ENCODE measurements at regions not wholly inside any gene's neighbourhood (a gene's known extent, or its start where the extent isn't known, plus 50 kb on each side); places are given as distances from the start of the nearest gene placed in this dataset.
A peak's percentile ranks its signal among the peaks of the same experiment; 100 is the strongest.

- Histone ChIP-seq H3K4me1 (no peaks in the 10 kb centered on the region), H3K4me3 (no peak overlapping the region), H4K20me1 (no peaks in the 10 kb centered on the region), H3K9ac (no peak overlapping the region), H3K36me3 (no peaks in the 10 kb centered on the region), H3K4me2 (no peak overlapping the region), H3K27ac (no peak overlapping the region), H3K9me3 (no peaks in the 10 kb centered on the region), H3K27me3 (no peaks in the 10 kb centered on the region)
- TF ChIP-seq Cebpa-rat (IDR thresholded peaks at IDR 0.05) = no peak
These were observed 101.1 kb upstream of the BMPER start for GRCh38 chr7:33804140-33804660.

GRCh38 chr7:33805630-33806233, 99.6 kb upstream of the BMPER start:
- Histone ChIP-seq H3K4me1 (no peaks in the 10 kb centered on the region), H3K9me3 (no peaks in the 10 kb centered on the region), H4K20me1 (no peaks in the 10 kb centered on the region), H3K4me3 (no peak overlapping the region), H3K9ac (no peak overlapping the region), H3K4me2 (no peak overlapping the region), H3K27ac (no peak overlapping the region), H3K27me3 (no peaks in the 10 kb centered on the region), H3K36me3 (no peaks in the 10 kb centered on the region)
- no peak for TF ChIP-seq Cebpa-rat (IDR thresholded peaks at IDR 0.05)

- Histone ChIP-seq H3K27me3 (no peaks in the 10 kb centered on the region), H3K27ac (no peak overlapping the region), H3K4me3 (no peak overlapping the region), H3K4me1 (no peaks in the 10 kb centered on the region), H3K9ac (no peak overlapping the region), H4K20me1 (no peaks in the 10 kb centered on the region), H3K4me2 (no peak overlapping the region), H3K9me3 (no peaks in the 10 kb centered on the region), H3K36me3 (no peaks in the 10 kb centered on the region)
- no peak for TF ChIP-seq Cebpa-rat (IDR thresholded peaks at IDR 0.05)
These were observed 98.8 kb upstream of the BMPER start for GRCh38 chr7:33806298-33807154.

- H4K20me1 ChIP-seq = no peaks in the 10 kb centered on the region
- no peak for TF ChIP-seq Cebpa-rat (IDR thresholded peaks at IDR 0.05)
- H3K9me3 ChIP-seq = no peaks in the 10 kb centered on the region
- no peak overlapping the region for H3K4me3 ChIP-seq
- H3K4me1 ChIP-seq = no peaks in the 10 kb centered on the region
- H3K4me2 ChIP-seq = no peak overlapping the region
- H3K9ac ChIP-seq = no peak overlapping the region
- no peaks in the 10 kb centered on the region for H3K27me3 ChIP-seq
- H3K27ac ChIP-seq = no peak overlapping the region
- no peaks in the 10 kb centered on the region for H3K36me3 ChIP-seq
These were observed 98.2 kb upstream of the BMPER start for GRCh38 chr7:33807155-33807530.

GRCh38 chr7:33807779-33808482, 97.4 kb upstream of the BMPER start:
- no peak overlapping the region for H3K27ac ChIP-seq
- no peaks in the 10 kb centered on the region for H3K4me1 ChIP-seq
- no peaks in the 10 kb centered on the region for H3K36me3 ChIP-seq
- no peak overlapping the region for H3K9ac ChIP-seq
- no peaks in the 10 kb centered on the region for H3K27me3 ChIP-seq
- no peak overlapping the region for H3K4me3 ChIP-seq
- H3K4me2 ChIP-seq = no peak overlapping the region
- TF ChIP-seq Cebpa-rat (IDR thresholded peaks at IDR 0.05) = no peak
- H3K9me3 ChIP-seq = no peaks in the 10 kb centered on the region
- H4K20me1 ChIP-seq = no peaks in the 10 kb centered on the region

- no peaks in the 10 kb centered on the region for H4K20me1 ChIP-seq
- H3K9me3 ChIP-seq = peaks cover 4% of the 10 kb centered on the region; the same call in 1 of the 2 replicates
- H3K4me2 ChIP-seq = no peak overlapping the region
- no peak for TF ChIP-seq Cebpa-rat (IDR thresholded peaks at IDR 0.05)
- no peak overlapping the region for H3K4me3 ChIP-seq
- no peaks in the 10 kb centered on the region for H3K27me3 ChIP-seq
- no peaks in the 10 kb centered on the region for H3K36me3 ChIP-seq
- H3K4me1 ChIP-seq = peaks cover 5% of the 10 kb centered on the region
- no peak overlapping the region for H3K9ac ChIP-seq
- no peak overlapping the region for H3K27ac ChIP-seq
These were observed 96.1 kb upstream of the BMPER start for GRCh38 chr7:33809228-33809627.

GRCh38 chr7:33810356-33810755, 95.0 kb upstream of the BMPER start:
- H3K27me3 ChIP-seq = no peaks in the 10 kb centered on the region
- H4K20me1 ChIP-seq = no peaks in the 10 kb centered on the region
- peaks cover 4% of the 10 kb centered on the region; the same call in 1 of the 2 replicates for H3K9me3 ChIP-seq
- H3K9ac ChIP-seq = no peak overlapping the region
- TF ChIP-seq Cebpa-rat (IDR thresholded peaks at IDR 0.05) = no peak
- no peak overlapping the region for H3K27ac ChIP-seq
- H3K36me3 ChIP-seq = no peaks in the 10 kb centered on the region
- no peak overlapping the region for H3K4me3 ChIP-seq
- H3K4me1 ChIP-seq = peaks cover 16% of the 10 kb centered on the region
- no peak overlapping the region for H3K4me2 ChIP-seq

GRCh38 chr7:33813331-33813730, 92.0 kb upstream of the BMPER start:
- Histone ChIP-seq H3K9me3 (peaks cover 4% of the 10 kb centered on the region; the same call in 1 of the 2 replicates), H3K9ac (no peak overlapping the region), H3K27ac (no peak overlapping the region), H3K4me1 (peaks cover 21% of the 10 kb centered on the region), H4K20me1 (no peaks in the 10 kb centered on the region), H3K4me2 (no peak overlapping the region), H3K36me3 (no peaks in the 10 kb centered on the region), H3K27me3 (no peaks in the 10 kb centered on the region), H3K4me3 (no peak overlapping the region)
- no peak for TF ChIP-seq Cebpa-rat (IDR thresholded peaks at IDR 0.05)

GRCh38 chr7:33814400-33814799, 90.9 kb upstream of the BMPER start:
- Histone ChIP-seq H3K9ac (no peak overlapping the region), H3K4me1 (peaks cover 21% of the 10 kb centered on the region), H3K4me2 (peak overlapping the region; percentile 67), H4K20me1 (no peaks in the 10 kb centered on the region), H3K36me3 (no peaks in the 10 kb centered on the region), H3K27ac (peak overlapping the region; percentile 42), H3K4me3 (0 out of 2 replicates have a peak overlapping the region, but pooled peaks have one; percentile 4), H3K27me3 (no peaks in the 10 kb centered on the region), H3K9me3 (peaks cover 4% of the 10 kb centered on the region; the same call in 1 of the 2 replicates)
- TF ChIP-seq Cebpa-rat (IDR thresholded peaks at IDR 0.05) = no peak
